Endothelial cell of umbilical vein (primary cell): ENCODE measurements at regions not wholly inside any gene's neighbourhood (a gene's known extent, or its start where the extent isn't known, plus 50 kb on each side); places are given as distances from the start of the nearest gene placed in this dataset.
"Not testable (repeated sequence)": the region's sequence is repeated elsewhere in the genome, so short reads cannot be mapped to it uniquely, and the experiment has no call there.

Experiments used
- EZH2 ChIP-seq: IDR thresholded peaks from 2 replicates; pipeline ENCODE4 v1.6.1; 2012; ENCODE audit warnings: borderline replicate concordance, low read depth, mild to moderate bottlenecking, moderate library complexity, low read length, inconsistent platforms; ENCODE audit not compliant: severe bottlenecking
- MAX ChIP-seq: IDR thresholded peaks from 2 replicates; pipeline ENCODE4 v1.6.1; 2011; ENCODE audit not compliant: insufficient read depth, insufficient read length
- MYC ChIP-seq: IDR thresholded peaks from one replicate; pipeline ENCODE4 v1.6.1; 2011; ENCODE audit warnings: mild to moderate bottlenecking, low read depth, low read length
- POLR2A ChIP-seq: IDR thresholded peaks from 2 replicates; pipeline ENCODE4 v1.6.1; 2012; ENCODE audit warnings: low read depth, mild to moderate bottlenecking, control low read depth, low read length
- TF ChIP-seq, protein P1 (sequence below), 2 donors: IDR thresholded peaks; 1 replicate in 1 of 2; 2 replicates in 1 of 2; pipeline ENCODE4 v1.5.1; 2011; ENCODE audit warnings: low read length in 2 of 2, mild to moderate bottlenecking in 2 of 2, moderate library complexity in 2 of 2, control low read depth in 1 of 2, inconsistent platforms in 1 of 2, low read depth in 1 of 2; ENCODE audit not compliant: insufficient read depth in 1 of 2; ENCODE audit errors: extremely low read depth in 1 of 2

- not testable (repeated sequence) for TF ChIP-seq MAX, EZH2, POLR2A, MYC
- TF ChIP-seq, protein P1, sequence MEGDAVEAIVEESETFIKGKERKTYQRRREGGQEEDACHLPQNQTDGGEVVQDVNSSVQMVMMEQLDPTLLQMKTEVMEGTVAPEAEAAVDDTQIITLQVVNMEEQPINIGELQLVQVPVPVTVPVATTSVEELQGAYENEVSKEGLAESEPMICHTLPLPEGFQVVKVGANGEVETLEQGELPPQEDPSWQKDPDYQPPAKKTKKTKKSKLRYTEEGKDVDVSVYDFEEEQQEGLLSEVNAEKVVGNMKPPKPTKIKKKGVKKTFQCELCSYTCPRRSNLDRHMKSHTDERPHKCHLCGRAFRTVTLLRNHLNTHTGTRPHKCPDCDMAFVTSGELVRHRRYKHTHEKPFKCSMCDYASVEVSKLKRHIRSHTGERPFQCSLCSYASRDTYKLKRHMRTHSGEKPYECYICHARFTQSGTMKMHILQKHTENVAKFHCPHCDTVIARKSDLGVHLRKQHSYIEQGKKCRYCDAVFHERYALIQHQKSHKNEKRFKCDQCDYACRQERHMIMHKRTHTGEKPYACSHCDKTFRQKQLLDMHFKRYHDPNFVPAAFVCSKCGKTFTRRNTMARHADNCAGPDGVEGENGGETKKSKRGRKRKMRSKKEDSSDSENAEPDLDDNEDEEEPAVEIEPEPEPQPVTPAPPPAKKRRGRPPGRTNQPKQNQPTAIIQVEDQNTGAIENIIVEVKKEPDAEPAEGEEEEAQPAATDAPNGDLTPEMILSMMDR (IDR thresholded peaks at IDR 0.05; ENCODE audit: extremely low read depth in 1 of 2, insufficient read depth in 1 of 2, low read depth in 1 of 2, low read length in 2 of 2), result not testable (repeated sequence)
These were observed 147.6 kb downstream of the LAT start for GRCh38 chr16:29132444-29132843.
